WTC11 (cell line): ENCODE measurements at regions not wholly inside any gene's neighbourhood (a gene's known extent, or its start where the extent isn't known, plus 50 kb on each side); places are given as distances from the start of the nearest gene placed in this dataset.

Experiments used
- ATAC-seq: fragments of 200-7000 bp; cut with Tn5 transposase; 2 replicates; pipeline ENCODE4 v1.10.0; 2021; ENCODE audit warnings: mild to moderate bottlenecking, moderate library complexity
- CTCF ChIA-PET: fragments of 300-600 bp; sonication (Branson Sonifier 250); formaldehyde crosslinking; loops from one replicate; lab custom pipeline; 2021; ENCODE audit warnings: antibody characterized with exemption; lab: Charles Lee
- POLR2A ChIA-PET: fragments of 350-600 bp; sonication (Branson Sonifier 250); formaldehyde crosslinking; loops from one replicate; lab custom pipeline; 2021; ENCODE audit warnings: antibody characterized with exemption; lab: Charles Lee
- DNase-seq: peaks from one replicate; pipeline ENCODE4 v3.0.0; 2021; ENCODE audit warnings: low spot score
- H3K27ac Mint-ChIP-seq: 2 replicates; pipeline ENCODE4 v1.8.0; 2021; ENCODE audit warnings: mixed read lengths
- H3K27me3 Mint-ChIP-seq: 2 replicates; pipeline ENCODE4 v1.8.0; 2021; ENCODE audit warnings: low read depth, mild to moderate bottlenecking, moderate library complexity, mixed read lengths
- H3K36me3 Mint-ChIP-seq: 2 replicates; pipeline ENCODE4 v1.8.0; 2021; ENCODE audit warnings: mixed read lengths
- H3K4me1 Mint-ChIP-seq: 2 replicates; pipeline ENCODE4 v1.8.0; 2022; ENCODE audit warnings: mixed read lengths
- H3K4me3 Mint-ChIP-seq: 2 replicates; pipeline ENCODE4 v1.8.0; 2021; ENCODE audit warnings: mild to moderate bottlenecking, moderate library complexity, mixed read lengths
- H3K9me3 Mint-ChIP-seq: 2 replicates; pipeline ENCODE4 v1.8.0; 2021; ENCODE audit warnings: mixed read lengths
- ATF3 ChIP-seq: sonication (generic); formaldehyde crosslinking; conservative IDR thresholded peaks from 2 replicates; pipeline ENCODE4 v1.8.1; 2022; ENCODE audit warnings: mild to moderate bottlenecking, missing genetic modification reagents
- CBFB ChIP-seq: sonication (generic); formaldehyde crosslinking; IDR thresholded peaks from 2 replicates; pipeline ENCODE4 v1.8.1; 2022; ENCODE audit warnings: mild to moderate bottlenecking, low read depth, missing genetic modification reagents
- CREB1 ChIP-seq: sonication (generic); formaldehyde crosslinking; IDR thresholded peaks from 2 replicates; pipeline ENCODE4 v1.8.0; 2023; ENCODE audit warnings: mild to moderate bottlenecking, missing genetic modification reagents
- HMGXB4 ChIP-seq: sonication (generic); formaldehyde crosslinking; IDR thresholded peaks from 2 replicates; pipeline ENCODE4 v1.8.1; 2023; ENCODE audit warnings: mild to moderate bottlenecking, moderate library complexity, missing genetic modification reagents
- IRF2 ChIP-seq: sonication (generic); formaldehyde crosslinking; IDR thresholded peaks from 2 replicates; pipeline ENCODE4 v1.8.0; 2022; ENCODE audit warnings: low read depth, missing genetic modification reagents, borderline replicate concordance
- JUN ChIP-seq: sonication (generic); formaldehyde crosslinking; IDR thresholded peaks from 2 replicates; pipeline ENCODE4 v1.8.0; 2023; ENCODE audit warnings: mild to moderate bottlenecking, missing genetic modification reagents
- KAT7 ChIP-seq: sonication (generic); formaldehyde crosslinking; IDR thresholded peaks from 2 replicates; pipeline ENCODE4 v1.8.1; 2023; ENCODE audit warnings: missing genetic modification reagents, mild to moderate bottlenecking, borderline replicate concordance
- NFATC4 ChIP-seq: fragments of 250-450 bp; sonication (Bioruptor Pico); IDR thresholded peaks from 2 replicates; pipeline ENCODE4 v1.9.0; 2021; ENCODE audit warnings: mild to moderate bottlenecking
- NR1H2 ChIP-seq: sonication (generic); formaldehyde crosslinking; IDR thresholded peaks from 2 replicates; pipeline ENCODE4 v1.9.0; 2021; ENCODE audit warnings: mild to moderate bottlenecking, moderate library complexity, missing genetic modification reagents
- SOX15 ChIP-seq: fragments of 250-450 bp; sonication (Bioruptor Pico); IDR thresholded peaks from 2 replicates; pipeline ENCODE4 v1.9.0; 2021; ENCODE audit warnings: mild to moderate bottlenecking
- TP53 ChIP-seq: sonication (generic); formaldehyde crosslinking; IDR thresholded peaks from 2 replicates; pipeline ENCODE4 v1.8.1; 2023; ENCODE audit warnings: mild to moderate bottlenecking, missing genetic modification reagents
- ZMAT4 ChIP-seq: fragments of 250-450 bp; sonication (Bioruptor Pico); IDR thresholded peaks from 2 replicates; pipeline ENCODE4 v1.9.0; 2021; ENCODE audit warnings: mild to moderate bottlenecking
- ZNF121 ChIP-seq: sonication (generic); formaldehyde crosslinking; IDR thresholded peaks from 2 replicates; pipeline ENCODE4 v1.8.0; 2023; ENCODE audit warnings: missing genetic modification reagents
- ZNF232 ChIP-seq: sonication (generic); formaldehyde crosslinking; IDR thresholded peaks from 2 replicates; pipeline ENCODE4 v1.8.0; 2022; ENCODE audit warnings: mild to moderate bottlenecking, missing genetic modification reagents
- ZNF423 ChIP-seq: fragments of 250-450 bp; sonication (Bioruptor Pico); IDR thresholded peaks from 2 replicates; pipeline ENCODE4 v2.1.2; 2022; ENCODE audit warnings: mild to moderate bottlenecking, moderate library complexity
- ZNF512 ChIP-seq: sonication (generic); formaldehyde crosslinking; IDR thresholded peaks from 2 replicates; pipeline ENCODE4 v1.8.1; 2022; ENCODE audit warnings: missing genetic modification reagents, borderline replicate concordance
- TF ChIP-seq, protein P1 (sequence below): sonication (generic); formaldehyde crosslinking; IDR thresholded peaks from 2 replicates; pipeline ENCODE4 v1.8.0; 2022; ENCODE audit warnings: missing genetic modification reagents
- TF ChIP-seq, protein P2 (sequence below): sonication (generic); formaldehyde crosslinking; IDR thresholded peaks from 2 replicates; pipeline ENCODE4 v1.8.0; 2022; ENCODE audit warnings: mild to moderate bottlenecking, missing genetic modification reagents
- TF ChIP-seq, protein P3 (sequence below): sonication (generic); formaldehyde crosslinking; IDR thresholded peaks from 2 replicates; pipeline ENCODE4 v1.8.0; 2022; ENCODE audit warnings: mild to moderate bottlenecking, missing genetic modification reagents
- TF ChIP-seq, protein P4 (sequence below): fragments of 200-600 bp; IDR thresholded peaks from 2 replicates; pipeline ENCODE4 v1.8.0; 2022; ENCODE audit warnings: antibody characterized with exemption
- TF ChIP-seq, protein P5 (sequence below): fragments of 250-450 bp; sonication (Bioruptor Pico); IDR thresholded peaks from 2 replicates; pipeline ENCODE4 v1.9.0; 2021; ENCODE audit warnings: mild to moderate bottlenecking

DNA sequence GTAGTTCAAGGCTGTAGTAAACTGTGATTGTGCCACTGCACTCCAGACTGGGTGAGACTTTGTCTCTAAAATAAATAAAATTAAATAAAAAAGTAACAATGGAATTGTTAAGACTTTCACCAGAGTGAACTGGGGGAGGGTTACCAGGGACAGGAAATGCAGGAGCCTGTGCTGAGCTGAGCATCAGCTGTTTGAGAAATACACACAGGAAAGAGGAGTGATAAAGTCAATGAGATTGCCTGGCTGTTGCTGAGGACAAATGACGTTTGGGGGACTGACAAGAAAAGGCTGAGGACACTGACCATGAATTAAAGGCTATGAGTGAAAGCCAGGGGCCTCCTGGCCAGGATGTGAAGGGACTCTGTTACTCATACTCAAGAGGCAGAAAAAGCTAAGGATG lies 226.3 kb downstream of the SETD4 start (continued):
- TF ChIP-seq ZNF512 (CRISPR knock-in tag): no peak
- TF ChIP-seq ATF3 (CRISPR knock-in tag): no peak
- TF ChIP-seq TP53 (CRISPR knock-in tag): no peak
- no peak for TF ChIP-seq KAT7 (CRISPR knock-in tag)
- TF ChIP-seq JUN (CRISPR knock-in tag): no peak
- no peak for TF ChIP-seq IRF2 (CRISPR knock-in tag)
- TF ChIP-seq, protein P1, sequence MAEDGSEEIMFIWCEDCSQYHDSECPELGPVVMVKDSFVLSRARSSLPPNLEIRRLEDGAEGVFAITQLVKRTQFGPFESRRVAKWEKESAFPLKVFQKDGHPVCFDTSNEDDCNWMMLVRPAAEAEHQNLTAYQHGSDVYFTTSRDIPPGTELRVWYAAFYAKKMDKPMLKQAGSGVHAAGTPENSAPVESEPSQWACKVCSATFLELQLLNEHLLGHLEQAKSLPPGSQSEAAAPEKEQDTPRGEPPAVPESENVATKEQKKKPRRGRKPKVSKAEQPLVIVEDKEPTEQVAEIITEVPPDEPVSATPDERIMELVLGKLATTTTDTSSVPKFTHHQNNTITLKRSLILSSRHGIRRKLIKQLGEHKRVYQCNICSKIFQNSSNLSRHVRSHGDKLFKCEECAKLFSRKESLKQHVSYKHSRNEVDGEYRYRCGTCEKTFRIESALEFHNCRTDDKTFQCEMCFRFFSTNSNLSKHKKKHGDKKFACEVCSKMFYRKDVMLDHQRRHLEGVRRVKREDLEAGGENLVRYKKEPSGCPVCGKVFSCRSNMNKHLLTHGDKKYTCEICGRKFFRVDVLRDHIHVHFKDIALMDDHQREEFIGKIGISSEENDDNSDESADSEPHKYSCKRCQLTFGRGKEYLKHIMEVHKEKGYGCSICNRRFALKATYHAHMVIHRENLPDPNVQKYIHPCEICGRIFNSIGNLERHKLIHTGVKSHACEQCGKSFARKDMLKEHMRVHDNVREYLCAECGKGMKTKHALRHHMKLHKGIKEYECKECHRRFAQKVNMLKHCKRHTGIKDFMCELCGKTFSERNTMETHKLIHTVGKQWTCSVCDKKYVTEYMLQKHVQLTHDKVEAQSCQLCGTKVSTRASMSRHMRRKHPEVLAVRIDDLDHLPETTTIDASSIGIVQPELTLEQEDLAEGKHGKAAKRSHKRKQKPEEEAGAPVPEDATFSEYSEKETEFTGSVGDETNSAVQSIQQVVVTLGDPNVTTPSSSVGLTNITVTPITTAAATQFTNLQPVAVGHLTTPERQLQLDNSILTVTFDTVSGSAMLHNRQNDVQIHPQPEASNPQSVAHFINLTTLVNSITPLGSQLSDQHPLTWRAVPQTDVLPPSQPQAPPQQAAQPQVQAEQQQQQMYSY (CRISPR knock-in tag): no peak
- TF ChIP-seq SOX15 (CRISPR knock-in tag): no peak
- TF ChIP-seq, protein P2, sequence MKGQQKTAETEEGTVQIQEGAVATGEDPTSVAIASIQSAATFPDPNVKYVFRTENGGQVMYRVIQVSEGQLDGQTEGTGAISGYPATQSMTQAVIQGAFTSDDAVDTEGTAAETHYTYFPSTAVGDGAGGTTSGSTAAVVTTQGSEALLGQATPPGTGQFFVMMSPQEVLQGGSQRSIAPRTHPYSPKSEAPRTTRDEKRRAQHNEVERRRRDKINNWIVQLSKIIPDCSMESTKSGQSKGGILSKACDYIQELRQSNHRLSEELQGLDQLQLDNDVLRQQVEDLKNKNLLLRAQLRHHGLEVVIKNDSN (CRISPR knock-in tag): no peak
- TF ChIP-seq NR1H2 (CRISPR knock-in tag): no peak
- TF ChIP-seq ZMAT4 (CRISPR knock-in tag): no peak
- TF ChIP-seq, protein P3, sequence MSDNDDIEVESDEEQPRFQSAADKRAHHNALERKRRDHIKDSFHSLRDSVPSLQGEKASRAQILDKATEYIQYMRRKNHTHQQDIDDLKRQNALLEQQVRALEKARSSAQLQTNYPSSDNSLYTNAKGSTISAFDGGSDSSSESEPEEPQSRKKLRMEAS (CRISPR knock-in tag): no peak
- TF ChIP-seq, protein P4, sequence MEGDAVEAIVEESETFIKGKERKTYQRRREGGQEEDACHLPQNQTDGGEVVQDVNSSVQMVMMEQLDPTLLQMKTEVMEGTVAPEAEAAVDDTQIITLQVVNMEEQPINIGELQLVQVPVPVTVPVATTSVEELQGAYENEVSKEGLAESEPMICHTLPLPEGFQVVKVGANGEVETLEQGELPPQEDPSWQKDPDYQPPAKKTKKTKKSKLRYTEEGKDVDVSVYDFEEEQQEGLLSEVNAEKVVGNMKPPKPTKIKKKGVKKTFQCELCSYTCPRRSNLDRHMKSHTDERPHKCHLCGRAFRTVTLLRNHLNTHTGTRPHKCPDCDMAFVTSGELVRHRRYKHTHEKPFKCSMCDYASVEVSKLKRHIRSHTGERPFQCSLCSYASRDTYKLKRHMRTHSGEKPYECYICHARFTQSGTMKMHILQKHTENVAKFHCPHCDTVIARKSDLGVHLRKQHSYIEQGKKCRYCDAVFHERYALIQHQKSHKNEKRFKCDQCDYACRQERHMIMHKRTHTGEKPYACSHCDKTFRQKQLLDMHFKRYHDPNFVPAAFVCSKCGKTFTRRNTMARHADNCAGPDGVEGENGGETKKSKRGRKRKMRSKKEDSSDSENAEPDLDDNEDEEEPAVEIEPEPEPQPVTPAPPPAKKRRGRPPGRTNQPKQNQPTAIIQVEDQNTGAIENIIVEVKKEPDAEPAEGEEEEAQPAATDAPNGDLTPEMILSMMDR: no peak
- no peak for TF ChIP-seq ZNF232 (CRISPR knock-in tag)

- no peak for ATAC-seq
- Mint-ChIP-seq H3K27me3 (peaks cover 2% of the 10 kb centered on the region; the same call in 1 of the 2 replicates), H3K36me3 (no peaks in the 10 kb centered on the region), H3K4me3 (no peak overlapping the region), H3K9me3 (peaks cover 5% of the 10 kb centered on the region), H3K4me1 (peaks cover 12% of the 10 kb centered on the region), H3K27ac (no peak overlapping the region)
- CTCF ChIA-PET: interaction anchor here (0.5 kb wide), 1 partner anchor 1139 kb away, joined by 3 read pairs; no protein-coding TSS in a partner anchor
- POLR2A ChIA-PET: interaction anchor here (0.8 kb wide), 1 partner anchor 1144 kb away, joined by 3 read pairs; no protein-coding TSS in a partner anchor
- no peak for TF ChIP-seq NFATC4 (CRISPR knock-in tag)
- TF ChIP-seq CBFB (CRISPR knock-in tag): no peak
- TF ChIP-seq JUN (CRISPR knock-in tag): no peak
- TF ChIP-seq, protein P4: no peak
- no peak for TF ChIP-seq NR1H2 (CRISPR knock-in tag)
- no peak for TF ChIP-seq ZNF121 (CRISPR knock-in tag)
- TF ChIP-seq HMGXB4 (CRISPR knock-in tag): no peak
- no peak for TF ChIP-seq CREB1 (CRISPR knock-in tag)
- TF ChIP-seq, protein P5, sequence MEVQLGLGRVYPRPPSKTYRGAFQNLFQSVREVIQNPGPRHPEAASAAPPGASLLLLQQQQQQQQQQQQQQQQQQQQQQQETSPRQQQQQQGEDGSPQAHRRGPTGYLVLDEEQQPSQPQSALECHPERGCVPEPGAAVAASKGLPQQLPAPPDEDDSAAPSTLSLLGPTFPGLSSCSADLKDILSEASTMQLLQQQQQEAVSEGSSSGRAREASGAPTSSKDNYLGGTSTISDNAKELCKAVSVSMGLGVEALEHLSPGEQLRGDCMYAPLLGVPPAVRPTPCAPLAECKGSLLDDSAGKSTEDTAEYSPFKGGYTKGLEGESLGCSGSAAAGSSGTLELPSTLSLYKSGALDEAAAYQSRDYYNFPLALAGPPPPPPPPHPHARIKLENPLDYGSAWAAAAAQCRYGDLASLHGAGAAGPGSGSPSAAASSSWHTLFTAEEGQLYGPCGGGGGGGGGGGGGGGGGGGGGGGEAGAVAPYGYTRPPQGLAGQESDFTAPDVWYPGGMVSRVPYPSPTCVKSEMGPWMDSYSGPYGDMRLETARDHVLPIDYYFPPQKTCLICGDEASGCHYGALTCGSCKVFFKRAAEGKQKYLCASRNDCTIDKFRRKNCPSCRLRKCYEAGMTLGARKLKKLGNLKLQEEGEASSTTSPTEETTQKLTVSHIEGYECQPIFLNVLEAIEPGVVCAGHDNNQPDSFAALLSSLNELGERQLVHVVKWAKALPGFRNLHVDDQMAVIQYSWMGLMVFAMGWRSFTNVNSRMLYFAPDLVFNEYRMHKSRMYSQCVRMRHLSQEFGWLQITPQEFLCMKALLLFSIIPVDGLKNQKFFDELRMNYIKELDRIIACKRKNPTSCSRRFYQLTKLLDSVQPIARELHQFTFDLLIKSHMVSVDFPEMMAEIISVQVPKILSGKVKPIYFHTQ (CRISPR knock-in tag): no peak
- TF ChIP-seq ZNF423 (CRISPR knock-in tag): no peak
- DNase-seq: no peak
These were observed 226.9 kb downstream of the SETD4 start for GRCh38 chr21:35833388-35833787.
